OCI-LY1 (cell line): ENCODE measurements at regions not wholly inside any gene's neighbourhood (a gene's known extent, or its start where the extent isn't known, plus 50 kb on each side); places are given as distances from the start of the nearest gene placed in this dataset.

Source experiments
- CTCF ChIP-seq: fragments of 200-600 bp; sonication (generic), shearing (Covaris generic); IDR thresholded peaks from 2 replicates; pipeline ENCODE4 v1.5.1; 2017; ENCODE audit warnings: mild to moderate bottlenecking, antibody characterized with exemption, low read length, moderate library complexity, mixed read lengths
- EZH2 ChIP-seq: fragments of 200-600 bp; sonication (generic), shearing (Covaris generic); IDR thresholded peaks from 2 replicates; pipeline ENCODE4 v1.8.0; 2017; ENCODE audit warnings: borderline replicate concordance, mixed run types, mild to moderate bottlenecking, antibody characterized with exemption, low read length, moderate library complexity, mixed read lengths

GRCh38 chr2:238971318-238972145, 123.6 kb downstream of the TWIST2 start:
- TF ChIP-seq CTCF (no peak), EZH2 (no peak)
